ENCODE measurements at regions not wholly inside any gene's neighbourhood (a gene's known extent, or its start where the extent isn't known, plus 50 kb on each side); places are given as distances from the start of the nearest gene placed in this dataset.
"Not testable (repeated sequence)": the region's sequence is repeated elsewhere in the genome, so short reads cannot be mapped to it uniquely, and the experiment has no call there.

DNA sequence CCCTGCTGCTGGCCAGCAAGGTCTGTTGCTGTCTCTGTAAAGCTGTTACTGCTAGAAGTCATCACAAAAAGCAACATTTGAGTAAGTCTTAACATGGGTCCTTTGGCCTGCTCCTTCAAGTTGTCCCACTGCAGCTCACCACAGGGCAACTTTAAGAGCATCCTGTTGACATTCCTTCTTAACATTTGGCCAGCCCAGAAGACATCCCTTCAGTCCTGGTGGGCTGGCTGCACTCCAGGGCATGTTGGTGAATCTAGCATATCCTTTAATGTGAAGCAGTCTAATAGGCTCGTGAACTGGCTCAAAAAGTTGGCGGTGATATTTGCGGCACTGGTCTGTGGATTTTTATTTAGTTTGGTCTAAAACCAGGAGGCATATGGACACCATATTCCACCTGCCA, 92.2 kb upstream of the MAML3 start:
- no peak for DNase-seq (ENCODE audit: low spot score)

DNA sequence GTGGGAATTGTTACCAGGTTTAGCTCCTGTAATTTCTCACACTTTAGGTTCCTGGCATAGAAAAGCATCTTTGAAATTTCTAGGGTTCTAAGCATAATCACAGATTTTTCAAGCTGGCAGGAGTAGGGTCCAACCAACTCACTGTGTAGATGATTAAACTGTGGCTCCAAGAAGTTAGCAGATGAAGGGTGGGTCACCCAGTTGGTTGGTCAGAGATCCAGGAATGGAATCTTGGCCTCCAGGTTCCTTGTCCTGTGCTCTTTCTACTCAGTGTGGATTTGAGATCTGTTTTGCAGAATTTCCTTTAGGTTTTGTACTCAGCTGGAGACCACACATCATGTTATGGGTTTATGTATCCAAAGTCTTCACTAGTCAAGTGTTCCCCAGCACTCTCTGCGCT, 90.3 kb upstream of the MAML3 start:
- DNase-seq (ENCODE audit: low spot score): no peak

DNA sequence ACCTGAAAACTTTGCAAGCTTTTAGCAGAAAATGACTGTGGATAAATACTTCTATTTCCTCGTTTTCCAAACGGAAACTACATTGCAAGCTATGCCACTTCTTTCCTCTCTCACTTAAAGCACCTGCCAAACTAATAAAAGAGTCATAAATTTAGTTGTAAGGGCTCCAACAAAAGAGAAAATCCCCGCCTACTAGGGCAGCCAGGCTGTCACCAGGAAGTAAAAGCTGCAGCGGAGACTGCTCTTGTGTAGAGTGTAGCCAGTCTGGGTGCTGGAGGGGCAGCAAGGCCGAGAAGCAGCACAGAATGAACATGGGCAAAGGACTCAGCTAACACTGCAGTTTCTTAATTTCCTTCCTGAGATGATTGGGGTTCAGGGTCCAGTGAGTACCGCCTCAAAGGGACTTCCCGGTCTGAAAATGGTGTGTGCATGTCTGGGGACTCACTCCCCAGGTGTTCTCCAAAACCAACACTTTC, 89.3 kb upstream of the MAML3 start:
- DNase-seq (ENCODE audit: low spot score): no peak

DNA sequence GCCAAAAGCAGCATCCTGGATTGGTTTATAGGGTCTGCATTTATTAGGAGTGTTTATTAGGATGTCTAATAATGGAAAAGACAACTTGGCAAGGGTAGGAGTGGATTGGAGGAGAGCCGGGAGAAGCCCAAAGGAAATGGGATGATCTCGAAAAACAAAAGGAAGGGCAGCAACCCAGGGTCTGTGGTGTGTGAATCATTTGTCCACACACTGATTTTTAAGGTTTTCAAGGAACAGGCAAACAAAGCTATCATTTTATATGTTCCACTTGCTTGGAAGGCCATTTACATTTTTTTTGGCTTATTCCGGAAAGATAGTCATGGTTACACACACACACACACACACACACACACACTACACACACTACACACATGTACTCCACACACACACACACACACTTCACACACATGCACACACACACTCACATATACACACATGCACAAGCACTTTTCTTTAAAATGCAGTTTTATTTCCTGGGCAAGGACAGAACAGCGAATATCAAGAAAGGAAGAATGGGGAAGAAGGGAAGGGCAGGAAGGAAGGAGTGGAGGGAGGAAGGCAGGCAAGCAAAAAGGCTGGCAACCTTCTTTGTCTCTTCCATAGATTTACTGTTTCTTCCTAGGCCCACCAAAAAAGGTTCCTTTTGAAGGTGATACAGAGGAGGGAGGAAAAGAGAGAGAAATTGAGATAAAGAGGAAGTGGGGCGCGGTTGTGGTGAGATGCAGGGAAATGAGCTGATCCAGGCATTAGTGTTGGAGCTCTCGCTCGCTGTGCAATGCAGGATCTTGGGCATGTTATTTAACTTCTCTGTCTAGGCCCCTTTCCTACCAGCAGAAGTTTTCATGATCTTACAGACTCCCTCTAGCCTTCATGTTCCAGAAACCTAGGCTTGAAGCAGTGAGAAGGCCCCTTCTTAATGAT, 88.6 kb upstream of the MAML3 start:
- DNase-seq (ENCODE audit: low spot score): no peak

DNA sequence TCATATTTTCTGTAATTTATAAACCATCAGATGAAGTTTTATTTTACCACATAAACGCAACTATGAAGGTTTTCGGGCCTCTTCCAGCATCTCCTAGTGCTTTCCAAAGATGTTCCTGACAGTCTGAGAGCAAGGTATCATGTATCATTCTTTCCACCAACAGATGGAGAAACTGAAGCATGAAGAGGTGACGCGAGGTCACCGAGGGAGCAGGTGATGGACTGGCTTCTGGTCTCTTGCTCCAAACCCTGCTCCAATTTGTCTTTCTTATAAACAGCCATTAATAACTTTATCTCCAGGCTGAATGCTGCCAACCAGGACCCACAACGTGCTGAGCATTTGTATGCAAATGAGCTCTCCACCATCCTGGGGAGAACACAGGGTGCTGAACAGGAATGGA, 86.3 kb upstream of the MAML3 start:
- no peak for DNase-seq (ENCODE audit: low spot score)

DNA sequence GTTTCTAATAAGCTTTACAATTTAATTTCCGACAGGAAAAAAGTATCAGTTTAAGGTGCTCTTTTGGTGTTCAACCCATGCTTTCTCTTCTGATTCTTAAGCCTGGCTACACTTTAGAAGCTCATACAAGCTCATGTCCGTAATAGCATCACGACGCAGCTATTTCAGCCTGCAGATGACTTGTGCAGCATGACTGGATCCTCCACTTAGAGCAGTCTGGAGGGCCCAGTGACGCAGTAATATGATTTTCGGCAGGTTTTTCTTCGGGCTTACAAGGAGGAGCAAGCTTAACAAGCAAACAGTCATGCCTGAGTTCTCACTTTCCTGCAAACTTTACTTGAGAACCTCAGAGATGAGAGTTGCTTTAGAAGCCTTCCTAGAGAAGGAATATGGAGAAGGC, 85.3 kb upstream of the MAML3 start:
- no peak for DNase-seq (ENCODE audit: low spot score)

DNA sequence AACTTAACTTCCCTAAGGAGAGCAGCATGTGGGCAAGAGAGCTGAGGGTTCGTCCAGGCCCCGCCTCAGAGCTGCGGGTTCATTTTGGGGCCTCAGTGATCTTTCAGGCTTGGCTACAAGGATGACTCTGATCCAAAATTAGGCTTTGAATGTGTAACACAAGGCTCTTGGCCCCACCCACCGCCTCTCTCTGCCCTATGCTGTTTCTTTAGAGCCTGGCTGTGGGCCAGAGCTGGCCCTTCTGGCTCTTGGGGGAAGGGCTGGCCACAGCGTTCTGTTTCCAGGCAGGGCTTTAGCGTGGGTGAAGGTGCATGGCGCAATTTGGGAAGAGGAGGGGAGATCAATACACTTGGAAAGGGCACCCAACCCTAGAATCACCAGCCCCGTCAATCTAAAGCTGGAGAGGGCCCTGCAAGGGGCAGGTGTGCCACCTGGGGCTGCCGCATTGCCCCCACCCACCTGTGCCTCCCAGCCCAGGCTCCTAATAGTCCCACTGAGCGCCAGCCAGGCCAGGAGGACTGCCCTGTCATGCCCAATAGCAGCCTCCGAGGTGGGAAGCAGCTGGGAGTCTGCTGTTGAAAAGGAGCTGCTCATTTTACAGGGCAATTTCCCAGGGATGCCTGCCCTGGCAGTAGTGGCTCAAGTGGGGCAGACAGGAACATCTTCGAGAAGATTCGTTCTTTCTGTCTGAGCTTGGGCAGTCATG, 84.5 kb upstream of the MAML3 start:
- DNase-seq (ENCODE audit: low spot score): peak; percentile 40

DNA sequence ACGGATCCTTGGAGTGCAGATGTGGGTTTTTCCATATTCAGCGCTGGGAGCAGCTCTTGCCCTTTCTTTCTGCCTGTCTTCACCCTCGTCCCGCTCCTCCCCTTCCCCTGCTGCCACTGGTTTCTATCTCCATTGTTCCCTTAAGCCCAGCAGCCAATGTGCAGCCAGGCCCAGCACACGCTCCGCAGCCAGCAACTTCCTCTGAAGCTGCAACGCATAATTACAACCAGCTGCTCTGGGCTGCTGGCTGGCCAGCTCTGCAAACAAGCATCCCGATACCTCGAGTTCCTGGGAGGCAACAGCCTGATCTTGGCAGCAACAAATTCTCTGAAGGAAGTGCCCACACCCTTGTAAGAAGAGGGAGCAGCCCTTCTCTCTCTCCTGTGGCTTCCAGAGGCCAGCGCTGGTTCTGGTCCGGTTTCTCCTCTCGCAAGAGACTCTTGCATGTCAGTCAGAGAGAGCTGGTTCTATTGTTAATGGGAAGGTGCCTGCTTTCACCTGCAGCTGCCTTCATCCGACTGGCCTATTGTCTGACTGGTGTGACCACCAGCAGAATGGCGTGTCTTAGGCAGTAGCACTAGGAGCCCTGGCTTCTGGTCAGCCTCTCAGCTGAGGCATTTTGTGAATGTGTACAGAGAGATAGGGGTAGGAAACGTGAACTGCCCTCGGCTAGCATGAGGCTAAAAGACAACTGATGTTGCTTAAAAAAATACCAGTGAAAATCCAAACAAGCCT, 83.8 kb upstream of the MAML3 start:
- DNase-seq (ENCODE audit: low spot score): peak; percentile 85

DNA sequence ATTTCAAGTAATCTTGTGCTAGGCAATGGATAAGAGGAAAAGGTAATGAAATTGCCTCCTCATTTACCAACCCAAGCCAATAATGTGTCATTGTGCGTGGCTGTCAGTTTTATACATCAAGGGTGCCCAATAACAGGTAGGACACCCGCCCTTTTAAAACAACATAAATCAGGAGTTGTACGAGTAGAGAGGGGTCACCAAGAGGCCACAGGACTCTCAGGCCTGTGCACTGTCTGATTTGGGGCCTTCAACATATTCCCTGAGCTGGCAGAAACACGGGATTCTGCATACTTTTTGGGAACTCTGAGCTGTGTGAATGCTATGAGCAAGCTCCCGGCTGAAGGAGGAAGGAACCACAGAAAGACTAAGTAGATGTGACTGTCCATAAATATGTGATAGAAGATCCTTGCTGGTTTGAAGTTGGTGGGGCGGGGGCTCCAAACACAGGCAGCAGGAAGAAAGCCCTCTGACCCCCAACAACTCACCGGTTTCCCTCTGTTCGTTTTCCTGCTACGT, 82.7 kb upstream of the MAML3 start:
- DNase-seq (ENCODE audit: low spot score): no peak

DNA sequence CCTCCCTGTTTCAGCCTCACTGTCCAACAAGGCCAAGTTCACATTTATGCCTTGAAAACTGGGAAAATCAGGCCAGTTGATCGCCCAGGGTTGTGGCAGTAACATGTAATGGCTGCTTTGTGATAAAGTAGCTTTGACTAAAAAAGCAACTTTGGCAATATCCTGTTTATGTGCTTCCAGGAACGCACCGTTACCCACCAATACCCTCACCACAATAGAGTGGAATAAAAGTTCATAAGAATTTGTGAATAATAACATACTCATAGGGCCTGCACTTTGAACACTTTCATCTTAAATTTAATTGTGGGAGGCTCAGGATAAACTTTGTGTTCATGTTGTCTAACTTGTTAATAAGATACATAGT, 80.7 kb upstream of the MAML3 start:
- no peak for DNase-seq (ENCODE audit: low spot score)

DNA sequence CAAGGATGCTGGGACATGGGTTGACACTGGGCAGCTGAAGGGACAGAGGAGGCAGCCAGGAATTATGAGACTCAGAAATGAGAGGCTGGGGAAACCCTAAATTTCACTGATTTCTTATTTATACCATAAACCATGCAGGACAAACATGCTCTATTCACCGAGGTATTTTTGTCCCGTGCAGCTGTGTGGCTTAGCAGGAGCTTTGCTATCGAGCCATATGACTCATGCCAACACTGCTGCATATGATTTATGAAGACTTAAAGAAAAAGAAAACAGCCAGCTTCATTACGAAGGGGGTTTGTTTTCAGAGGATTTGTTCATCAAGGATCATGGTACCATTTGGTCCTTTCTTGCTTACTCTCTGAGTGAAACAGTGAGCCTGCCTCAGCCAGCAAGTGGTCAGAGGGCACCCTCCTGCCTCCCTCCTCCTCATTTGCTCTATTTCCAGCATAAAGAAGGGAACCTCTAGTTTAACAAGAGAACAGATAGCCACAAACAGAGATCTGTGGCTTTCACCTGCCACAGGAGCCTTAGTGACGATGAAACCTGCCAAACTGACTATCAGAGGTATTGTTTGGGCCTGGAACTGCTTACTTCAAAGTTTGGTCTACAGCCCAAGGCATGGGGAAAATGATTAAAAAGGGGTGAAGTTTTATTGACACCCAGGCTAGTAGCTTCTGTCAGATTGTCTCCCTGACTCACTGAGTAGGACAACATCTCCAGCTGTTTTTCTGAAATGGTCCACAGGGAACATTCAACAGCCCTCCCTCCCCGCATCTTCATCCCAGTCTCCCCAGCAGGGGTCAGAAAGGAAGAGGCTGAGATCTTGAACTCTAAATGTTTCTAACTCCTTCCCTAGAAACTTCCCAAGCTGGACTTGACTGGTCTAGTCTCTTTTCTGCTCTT, 80.1 kb upstream of the MAML3 start:
- DNase-seq (ENCODE audit: low spot score): no peak

DNA sequence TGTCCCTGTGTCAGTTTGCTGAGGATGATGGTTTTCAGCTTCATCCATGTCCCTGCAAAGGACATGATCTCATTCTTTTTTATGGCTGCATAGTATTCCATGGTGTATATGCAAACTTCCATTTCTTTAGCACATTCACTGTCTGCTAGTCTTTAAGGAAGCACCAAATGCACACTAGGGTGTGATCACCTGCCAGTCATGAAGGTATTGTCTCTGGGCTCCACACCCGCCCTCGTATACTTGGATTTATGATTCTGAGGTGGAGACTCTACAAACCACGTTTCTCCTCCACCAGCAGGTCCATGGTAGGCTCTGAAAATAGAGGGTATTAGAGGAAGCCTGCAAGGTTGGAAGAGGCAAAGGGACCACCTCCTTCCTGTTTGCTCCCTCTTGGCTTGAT, 75.9 kb upstream of the MAML3 start:
- DNase-seq (ENCODE audit: low spot score): no peak

DNA sequence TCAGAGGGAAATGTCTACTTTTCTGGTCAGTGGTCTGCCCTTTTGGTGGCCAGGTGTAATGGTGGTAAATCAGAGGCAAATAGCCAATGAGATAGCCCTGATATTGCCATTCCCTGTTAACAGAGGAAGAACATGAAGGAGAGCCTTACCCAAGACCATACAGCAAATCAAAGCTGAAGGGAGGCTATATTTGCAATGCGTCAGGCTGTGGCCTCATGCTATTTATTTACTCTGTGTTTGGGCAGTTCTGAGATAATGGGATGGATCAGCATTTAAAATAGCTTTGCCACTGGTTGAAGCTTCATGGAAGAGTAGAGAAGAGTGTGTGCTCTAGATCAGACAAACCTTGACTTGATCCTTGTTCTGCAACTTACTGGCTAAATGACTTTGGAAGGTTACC, 73.3 kb upstream of the MAML3 start:
- no peak for DNase-seq (ENCODE audit: low spot score)

DNA sequence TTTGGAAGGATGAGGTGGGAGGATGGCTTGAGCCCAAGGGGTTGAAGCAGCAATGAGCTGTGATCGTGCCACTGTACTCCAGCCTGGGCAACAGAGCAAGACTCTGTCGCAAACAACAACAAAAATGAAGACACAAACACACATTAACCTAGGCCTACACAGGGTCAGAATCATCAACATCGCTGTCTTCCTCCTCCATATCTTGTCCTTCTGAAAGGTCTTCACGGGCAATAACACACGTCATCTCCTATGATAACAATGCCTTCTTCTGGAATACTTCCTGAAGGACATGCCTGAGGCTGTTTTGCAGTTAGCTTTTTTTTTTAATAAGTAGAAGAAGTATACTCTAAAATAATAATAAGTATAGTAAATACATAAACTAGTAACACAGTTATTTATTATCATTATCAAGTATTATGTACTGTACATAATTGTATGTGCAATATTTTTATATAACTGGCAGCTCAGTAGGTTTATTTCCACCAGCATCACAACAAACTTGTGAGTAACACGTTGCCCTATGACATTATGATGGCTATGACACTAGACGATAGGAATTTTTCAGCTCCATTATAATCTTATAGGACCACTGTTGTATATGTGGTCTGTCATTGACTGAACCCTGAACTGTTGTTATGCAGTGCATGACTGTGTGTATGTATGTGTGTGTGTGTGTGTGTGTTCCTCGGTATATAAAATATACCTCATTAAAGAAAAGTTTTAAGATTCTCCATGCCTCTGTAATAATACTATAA, 69.2 kb upstream of the MAML3 start:
- DNase-seq (ENCODE audit: low spot score): no peak

DNA sequence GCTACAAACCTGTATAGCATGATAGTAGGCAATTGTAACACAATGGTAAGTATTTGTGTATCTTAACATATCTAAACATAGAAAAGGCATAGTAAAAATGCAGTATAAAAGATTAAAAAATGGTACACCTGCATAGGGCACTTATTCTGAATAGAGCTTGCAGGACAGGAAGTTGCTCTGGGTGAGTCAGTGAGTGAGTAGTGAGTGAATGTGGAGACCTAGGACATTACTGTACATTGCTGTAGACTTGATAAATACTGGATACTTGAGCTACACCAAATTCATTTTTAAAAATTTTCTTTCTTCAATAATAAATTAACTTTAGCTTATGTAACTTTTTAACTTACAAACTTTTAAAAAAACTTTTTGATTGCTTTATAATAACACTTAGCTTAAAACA, 68.2 kb upstream of the MAML3 start:
- DNase-seq (ENCODE audit: low spot score): no peak

DNA sequence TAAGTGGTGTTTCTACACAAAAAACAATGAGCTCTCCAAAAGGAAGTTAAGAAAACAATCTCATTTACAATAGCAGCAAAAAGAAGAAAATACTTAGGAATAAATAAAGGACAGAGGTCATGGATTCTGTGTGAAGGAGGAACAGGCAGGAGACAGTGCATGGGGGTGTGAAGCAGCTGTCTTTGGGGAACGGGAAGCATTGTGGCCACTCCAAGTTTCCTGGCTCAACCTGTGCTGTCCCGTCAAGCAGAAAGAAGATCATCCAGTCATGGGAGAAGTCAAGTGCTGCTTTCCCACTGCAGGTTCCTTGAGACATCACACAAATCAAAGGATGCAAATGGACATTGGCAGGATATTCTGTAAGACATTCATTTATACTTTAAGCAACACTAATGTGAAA, 66.1 kb upstream of the MAML3 start:
- DNase-seq (ENCODE audit: low spot score): no peak

DNA sequence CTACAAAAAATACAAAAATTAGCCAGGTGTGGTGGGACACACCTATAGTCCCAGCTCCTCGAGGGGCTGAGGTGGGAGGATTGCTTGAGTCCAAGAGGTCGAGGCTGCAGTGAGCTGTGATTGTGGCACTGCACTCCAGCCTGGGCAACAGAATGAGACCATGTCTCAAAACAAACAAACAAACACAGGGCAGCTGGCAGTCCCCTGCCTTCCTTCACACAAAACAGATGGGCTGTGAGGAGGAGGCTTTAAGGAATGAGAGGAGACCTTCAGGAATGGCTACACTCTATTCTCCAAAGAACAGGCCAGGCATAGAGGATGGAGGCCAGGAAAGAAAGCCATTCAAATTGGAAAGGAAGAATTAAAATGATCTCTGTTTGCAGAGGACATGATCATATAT, 65.6 kb upstream of the MAML3 start:
- DNase-seq (ENCODE audit: low spot score): no peak

DNA sequence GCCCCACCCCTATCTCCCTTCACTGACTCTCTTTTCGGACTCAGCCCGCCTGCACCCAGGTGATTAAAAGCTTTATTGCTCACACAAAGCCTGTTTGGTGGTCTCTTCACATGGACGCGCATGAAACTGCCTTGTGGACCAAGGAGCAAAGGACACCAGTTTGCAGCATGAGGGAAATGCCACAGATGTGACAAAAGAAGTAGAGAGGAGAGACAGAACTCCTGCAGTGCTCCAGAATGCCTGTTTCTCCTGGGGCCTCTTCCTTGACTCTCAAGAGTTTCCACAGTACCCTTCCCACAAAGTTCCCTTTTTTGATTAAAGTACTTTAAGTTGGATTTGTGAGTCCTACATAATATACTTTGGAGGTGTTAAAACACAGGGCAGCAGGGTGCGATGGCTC, 65.1 kb upstream of the MAML3 start:
- DNase-seq (ENCODE audit: low spot score): not testable (repeated sequence)

DNA sequence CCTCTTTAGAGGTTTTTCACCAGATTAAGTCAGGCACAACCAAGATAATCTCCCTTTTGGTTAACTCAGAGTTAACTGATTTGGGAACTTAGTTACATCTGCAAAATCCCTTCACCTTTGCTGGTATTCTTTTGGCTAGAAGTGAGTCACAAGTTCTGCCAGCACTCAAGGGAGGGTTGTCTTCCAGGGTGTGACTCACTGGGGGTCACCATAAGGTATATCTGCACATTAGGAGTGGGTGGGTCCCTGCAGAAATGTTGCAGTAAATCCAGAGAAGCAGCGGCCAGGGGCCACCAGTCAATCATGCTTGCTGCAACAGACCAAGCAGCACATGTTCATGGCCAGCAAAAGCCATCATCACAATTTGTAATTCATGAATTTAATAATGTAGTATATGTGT, 59.8 kb upstream of the MAML3 start:
- no peak for DNase-seq (ENCODE audit: low spot score)

DNA sequence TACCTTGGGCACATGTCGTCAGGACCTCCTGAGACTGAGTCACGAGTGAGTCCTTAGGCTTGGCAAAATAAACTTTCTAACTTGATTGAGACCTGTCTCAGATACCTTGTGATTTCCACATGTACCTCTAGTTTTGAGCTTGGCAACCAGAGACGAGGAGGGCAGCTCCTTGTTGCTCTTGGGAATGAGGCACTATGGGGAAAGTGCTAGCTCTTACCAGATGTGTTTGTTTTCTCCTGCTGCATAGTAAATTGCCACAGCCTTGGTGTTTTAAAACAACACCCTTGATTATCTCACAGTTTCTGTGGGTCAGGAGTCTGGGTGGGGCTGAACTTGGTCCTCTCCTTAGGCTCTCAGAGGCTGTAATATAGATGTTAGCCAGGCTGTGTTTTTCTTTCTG, 59.1 kb upstream of the MAML3 start:
- no peak for DNase-seq (ENCODE audit: low spot score)

DNA sequence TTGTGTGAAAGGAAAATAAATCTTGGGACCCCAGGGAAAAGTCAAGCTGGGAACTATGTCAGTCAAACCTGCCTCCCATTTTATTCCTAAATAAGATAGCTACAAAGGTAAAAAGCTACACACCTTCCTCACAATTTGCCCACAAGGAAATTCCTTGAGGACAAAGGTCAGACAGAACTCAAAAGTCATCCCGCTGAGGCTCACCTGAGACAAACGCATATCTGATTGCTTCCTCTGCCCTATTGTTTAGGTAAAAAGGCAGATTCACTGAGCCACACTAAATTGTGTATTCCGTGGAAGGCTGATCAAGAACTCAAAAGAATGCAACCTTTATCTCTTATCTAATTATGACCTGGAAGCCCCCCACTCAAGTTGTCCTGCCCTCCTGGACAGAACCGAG, 58.7 kb upstream of the MAML3 start:
- no peak for DNase-seq (ENCODE audit: low spot score)

All from iPS-NIHi11 (cell line).